Kidney glomerular epithelial cell (primary cell): ENCODE measurements at regions not wholly inside any gene's neighbourhood (a gene's known extent, or its start where the extent isn't known, plus 50 kb on each side); places are given as distances from the start of the nearest gene placed in this dataset.

Experiments used
- DNase-seq: peaks from one replicate; lab custom pipeline; 2025; lab: John Stamatoyannopoulos, UW

- no peak for DNase-seq
Observed at GRCh38 chr4:128388352-128388630, 100.7 kb upstream of the PGRMC2 start.

GRCh38 chr4:128387600-128388351 is 100.2 kb upstream of the PGRMC2 start:
- DNase-seq: peak; percentile 60

- peak; percentile 99 for DNase-seq
Observed at GRCh38 chr4:128386761-128387599, 99.4 kb upstream of the PGRMC2 start.

GRCh38 chr4:128385683-128386304 is 98.2 kb upstream of the PGRMC2 start:
- DNase-seq: peak; percentile 79

GRCh38 chr4:128384765-128385598 is 97.4 kb upstream of the PGRMC2 start:
- DNase-seq: no peak

- DNase-seq: peak; percentile 53
Observed at GRCh38 chr4:128384091-128384520, 96.5 kb upstream of the PGRMC2 start.

- DNase-seq: no peak
Observed at GRCh38 chr4:128381748-128382559, 94.3 kb upstream of the PGRMC2 start.

- no peak for DNase-seq
Observed at GRCh38 chr4:128380306-128380705, 92.7 kb upstream of the PGRMC2 start.

GRCh38 chr4:128379860-128380259 is 92.2 kb upstream of the PGRMC2 start:
- peak; percentile 28 for DNase-seq

GRCh38 chr4:128378668-128379067 is 91.1 kb upstream of the PGRMC2 start:
- DNase-seq: no peak

GRCh38 chr4:128376958-128377357 is 89.3 kb upstream of the PGRMC2 start:
- DNase-seq: no peak

GRCh38 chr4:128376303-128376702 is 88.7 kb upstream of the PGRMC2 start:
- no peak for DNase-seq

GRCh38 chr4:128373628-128374027 is 86.0 kb upstream of the PGRMC2 start:
- no peak for DNase-seq

GRCh38 chr4:128371876-128372275 is 84.3 kb upstream of the PGRMC2 start:
- no peak for DNase-seq

- DNase-seq: no peak
Observed at GRCh38 chr4:128371001-128371777, 83.6 kb upstream of the PGRMC2 start.

GRCh38 chr4:128366212-128366611 is 78.6 kb upstream of the PGRMC2 start:
- DNase-seq: no peak

GRCh38 chr4:128364565-128364964 is 77.0 kb upstream of the PGRMC2 start:
- no peak for DNase-seq

- no peak for DNase-seq
Observed at GRCh38 chr4:128363966-128364365, 76.4 kb upstream of the PGRMC2 start.

- DNase-seq: no peak
Observed at GRCh38 chr4:128362760-128363159, 75.1 kb upstream of the PGRMC2 start.

GRCh38 chr4:128359422-128359821 is 71.8 kb upstream of the PGRMC2 start:
- no peak for DNase-seq

- DNase-seq: no peak
Observed at GRCh38 chr4:128358913-128359279, 71.3 kb upstream of the PGRMC2 start.
